Thoracic aorta (tissue), 2 donors: ENCODE measurements at regions not wholly inside any gene's neighbourhood (a gene's known extent, or its start where the extent isn't known, plus 50 kb on each side); places are given as distances from the start of the nearest gene placed in this dataset.
A peak's percentile ranks its signal among the peaks of the same experiment; 100 is the strongest.
"Not testable (repeated sequence)": the region's sequence is repeated elsewhere in the genome, so short reads cannot be mapped to it uniquely, and the experiment has no call there.

ENCODE experiments used
- ATAC-seq: fragments of 150-250 bp; one replicate; pipeline ENCODE4 v1.8.0; 2017; ENCODE audit warnings: low read depth; ENCODE audit not compliant: insufficient number of reproducible peaks, low FRiP score
- DNase-seq: peaks from one replicate; pipeline ENCODE4 v3.0.0-alpha.2; 2020; ENCODE audit warnings: low spot score
- H3K27ac ChIP-seq, 2 donors: fragments of 200-600 bp; sonication (generic); 1 replicate in 1 of 2; 2 replicates in 1 of 2; pipeline ENCODE4 v1.5.1; 2016; ENCODE audit warnings: mild to moderate bottlenecking in 2 of 2, moderate library complexity in 2 of 2
- H3K27me3 ChIP-seq: fragments of 200-600 bp; sonication (generic); replicated peaks from 2 replicates; pipeline ENCODE4 v1.6.0; 2016; ENCODE audit warnings: mild to moderate bottlenecking; ENCODE audit not compliant: insufficient read depth
- H3K36me3 ChIP-seq: fragments of 200-600 bp; sonication (generic); one replicate; pipeline ENCODE4 v1.5.1; 2016
- H3K4me1 ChIP-seq, 2 donors: fragments of 200-600 bp; sonication (generic); 1 replicate in 1 of 2; 2 replicates in 1 of 2; pipeline versions ENCODE4 v1.5.1 to v1.6.0; 2016; ENCODE audit warnings: low read depth in 2 of 2, mild to moderate bottlenecking in 1 of 2; ENCODE audit not compliant: control insufficient read depth in 1 of 2
- H3K4me3 ChIP-seq: fragments of 200-600 bp; sonication (generic); 2 replicates; pipeline ENCODE4 v1.5.1; 2016; ENCODE audit warnings: mild to moderate bottlenecking
- H3K9me3 ChIP-seq: fragments of 200-600 bp; sonication (generic); 2 replicates; pipeline ENCODE4 v1.5.1; 2016
- TF ChIP-seq, protein P1 (sequence below): fragments of 200-600 bp; sonication (generic); IDR thresholded peaks from one replicate; pipeline ENCODE4 v1.5.1; 2019; ENCODE audit warnings: antibody characterized with exemption

DNA sequence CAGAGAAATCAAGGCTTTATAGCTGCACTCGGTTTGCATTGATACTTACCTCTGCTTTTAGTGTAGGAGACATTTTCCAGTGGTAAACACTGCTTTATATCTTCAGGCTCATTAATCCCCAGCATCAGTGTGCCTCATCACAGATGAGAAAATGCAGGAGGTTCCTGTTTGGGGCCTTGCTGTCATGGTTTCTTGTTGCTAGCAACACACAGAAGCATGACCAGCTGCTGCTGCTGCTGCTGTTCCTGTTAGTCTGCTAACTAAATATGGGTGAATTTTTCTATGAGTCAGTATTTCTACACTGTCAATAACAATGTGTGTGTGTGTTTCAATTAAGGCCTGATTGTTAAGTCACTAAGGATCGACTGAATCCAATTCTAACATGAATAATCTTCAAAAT lies 85.8 kb upstream of the RGS1 start:
- TF ChIP-seq, protein P1, sequence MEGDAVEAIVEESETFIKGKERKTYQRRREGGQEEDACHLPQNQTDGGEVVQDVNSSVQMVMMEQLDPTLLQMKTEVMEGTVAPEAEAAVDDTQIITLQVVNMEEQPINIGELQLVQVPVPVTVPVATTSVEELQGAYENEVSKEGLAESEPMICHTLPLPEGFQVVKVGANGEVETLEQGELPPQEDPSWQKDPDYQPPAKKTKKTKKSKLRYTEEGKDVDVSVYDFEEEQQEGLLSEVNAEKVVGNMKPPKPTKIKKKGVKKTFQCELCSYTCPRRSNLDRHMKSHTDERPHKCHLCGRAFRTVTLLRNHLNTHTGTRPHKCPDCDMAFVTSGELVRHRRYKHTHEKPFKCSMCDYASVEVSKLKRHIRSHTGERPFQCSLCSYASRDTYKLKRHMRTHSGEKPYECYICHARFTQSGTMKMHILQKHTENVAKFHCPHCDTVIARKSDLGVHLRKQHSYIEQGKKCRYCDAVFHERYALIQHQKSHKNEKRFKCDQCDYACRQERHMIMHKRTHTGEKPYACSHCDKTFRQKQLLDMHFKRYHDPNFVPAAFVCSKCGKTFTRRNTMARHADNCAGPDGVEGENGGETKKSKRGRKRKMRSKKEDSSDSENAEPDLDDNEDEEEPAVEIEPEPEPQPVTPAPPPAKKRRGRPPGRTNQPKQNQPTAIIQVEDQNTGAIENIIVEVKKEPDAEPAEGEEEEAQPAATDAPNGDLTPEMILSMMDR, result no peak
- peak; percentile 31 for DNase-seq
- ATAC-seq, result peak; percentile 65
- Histone ChIP-seq H3K4me3 (no peak overlapping the region), H3K27me3 (no peaks in the 10 kb centered on the region), H3K36me3 (no peaks in the 10 kb centered on the region), H3K4me1 (peaks cover 16 to 45% of the 10 kb centered on the region in 2 donors), H3K9me3 (no peaks in the 10 kb centered on the region), H3K27ac (peak overlapping the region; percentile 33 to 50)

DNA sequence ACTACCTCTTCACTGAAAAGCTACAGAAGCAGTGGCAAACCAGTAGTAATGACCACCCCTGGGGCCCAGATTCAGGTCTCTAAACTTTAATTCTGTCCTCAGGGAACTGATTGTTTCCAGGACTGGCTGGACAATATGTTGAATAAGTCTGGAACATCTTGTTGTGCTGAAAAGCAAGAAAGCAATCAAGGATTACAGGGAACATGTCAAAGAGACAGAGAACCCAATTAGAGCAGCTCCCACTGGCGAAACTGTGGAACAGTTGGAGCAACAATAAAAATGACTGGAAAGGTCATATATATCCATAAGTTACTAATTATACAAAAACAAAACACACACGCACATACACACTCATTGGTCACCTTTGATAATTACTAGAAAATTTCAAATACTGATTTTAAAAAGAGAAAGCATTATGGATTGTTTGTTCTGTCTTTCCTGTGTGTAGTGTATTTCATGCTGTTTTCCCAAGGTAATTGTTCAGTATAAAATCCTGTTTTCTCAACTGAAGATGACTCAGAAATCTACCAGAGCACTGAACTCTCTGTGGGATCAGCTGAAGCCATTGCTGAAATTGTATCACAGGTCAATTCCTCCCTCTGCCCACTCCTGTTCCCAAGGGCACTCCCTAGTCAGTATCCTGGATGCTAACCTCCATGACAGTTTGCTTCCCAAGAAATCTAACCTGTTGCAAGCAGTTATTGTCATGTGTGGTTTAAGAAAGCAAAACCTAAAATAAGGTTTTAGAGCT lies 83.6 kb upstream of the RGS1 start:
- ATAC-seq (no peak), DNase-seq (no peak)
- Histone ChIP-seq H3K27me3 (no peaks in the 10 kb centered on the region), H3K27ac (no peak overlapping the region), H3K4me3 (no peak overlapping the region), H3K4me1 (peaks cover 15 to 40% of the 10 kb centered on the region in 2 donors), H3K9me3 (no peaks in the 10 kb centered on the region), H3K36me3 (no peaks in the 10 kb centered on the region)
- TF ChIP-seq, protein P1, result no peak

DNA sequence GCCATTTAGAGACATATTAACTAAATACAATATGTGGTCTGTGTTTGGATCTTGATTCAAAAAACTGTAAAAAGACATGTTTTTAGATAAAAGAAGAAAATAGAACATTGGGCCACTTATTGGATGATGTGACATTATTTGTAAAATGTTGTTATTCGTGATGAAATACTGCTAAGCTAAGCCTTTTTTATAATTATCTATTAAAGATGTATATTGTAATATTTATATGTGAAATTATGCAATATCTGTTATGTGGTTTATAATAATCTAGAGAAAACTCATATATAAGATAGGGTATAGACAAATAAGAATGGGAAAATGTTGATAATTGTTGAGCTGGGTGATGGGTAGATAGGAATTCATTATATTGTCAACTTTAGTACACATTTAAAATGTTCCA lies 82.0 kb upstream of the RGS1 start:
- TF ChIP-seq, protein P1, result no peak
- no peaks in the 10 kb centered on the region for H3K27me3 ChIP-seq
- no peak overlapping the region for H3K27ac ChIP-seq
- H3K9me3 ChIP-seq, result no peaks in the 10 kb centered on the region
- peaks cover 15 to 33% of the 10 kb centered on the region in 2 donors for H3K4me1 ChIP-seq
- H3K36me3 ChIP-seq, result no peaks in the 10 kb centered on the region
- ATAC-seq (no peak), DNase-seq (no peak)
- no peak overlapping the region for H3K4me3 ChIP-seq

DNA sequence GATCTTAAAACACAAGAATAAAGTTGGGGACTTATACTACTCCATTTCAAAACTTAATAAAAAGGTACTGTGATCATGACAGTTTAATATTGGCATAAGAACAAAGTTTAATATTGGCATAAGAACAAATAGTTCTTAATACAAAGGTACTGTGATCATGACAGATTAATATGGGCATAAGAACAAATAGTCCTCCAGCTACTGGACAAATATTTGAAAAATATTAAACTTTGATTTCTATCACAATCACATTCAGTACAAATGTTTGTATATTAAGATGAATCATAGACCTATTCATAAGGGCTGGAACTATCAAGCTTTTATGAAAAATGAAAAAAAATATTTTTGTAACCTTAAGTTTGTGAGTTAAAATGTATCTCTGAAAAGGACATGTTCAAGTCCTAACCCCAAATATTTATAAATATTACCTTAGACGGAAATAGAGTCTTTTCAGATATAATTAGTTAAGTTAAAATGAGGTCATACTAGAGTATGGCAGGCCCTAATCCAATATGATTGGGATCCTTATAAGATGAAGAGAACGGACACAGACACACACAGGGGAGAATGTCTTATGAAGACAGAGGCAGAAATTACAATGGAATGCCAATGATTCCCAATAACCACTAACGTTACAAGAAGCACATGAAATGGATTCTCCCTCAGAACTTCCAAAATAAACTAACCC lies 79.1 kb upstream of the RGS1 start:
- TF ChIP-seq, protein P1, result no peak

DNA sequence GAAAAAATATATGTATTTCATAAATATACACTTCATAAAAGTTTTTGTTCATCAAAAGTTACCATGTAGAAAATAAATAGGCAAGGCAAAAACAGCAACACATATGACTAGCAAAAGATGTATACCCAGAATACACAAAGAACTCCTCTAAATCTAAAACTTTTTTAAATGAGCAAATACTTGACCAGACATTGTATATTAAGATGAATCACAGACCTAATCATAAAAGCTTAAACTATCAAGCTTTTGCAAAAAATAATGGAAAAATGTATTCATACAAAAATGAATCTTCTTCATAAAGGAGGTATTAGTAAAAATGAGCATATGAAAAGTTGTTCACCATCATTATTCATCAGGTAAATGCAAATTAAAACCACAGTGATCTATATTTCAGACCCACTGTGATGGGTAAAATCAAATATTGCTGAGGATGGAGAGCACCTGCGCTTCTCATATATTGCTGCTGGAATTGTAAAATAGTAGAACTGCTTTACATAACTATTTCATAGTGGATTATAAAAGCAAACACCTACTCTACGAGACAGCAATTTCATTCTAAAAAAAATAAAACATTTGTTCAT lies 78.3 kb upstream of the RGS1 start:
- no peak for DNase-seq
- no peaks in the 10 kb centered on the region for H3K36me3 ChIP-seq
- peak overlapping the region; percentile 2 to 13 for H3K27ac ChIP-seq
- no peaks in the 10 kb centered on the region for H3K27me3 ChIP-seq
- no peaks in the 10 kb centered on the region for H3K9me3 ChIP-seq
- H3K4me3 ChIP-seq, result no peak overlapping the region
- ATAC-seq, result no peak
- TF ChIP-seq, protein P1, result no peak
- H3K4me1 ChIP-seq, result peaks cover 7 to 15% of the 10 kb centered on the region in 2 donors

More for the DNA sequence above, 79.1 kb upstream of the RGS1 start:
- DNase-seq, result no peak
- peaks cover 7 to 15% of the 10 kb centered on the region in 2 donors for H3K4me1 ChIP-seq
- no peaks in the 10 kb centered on the region for H3K36me3 ChIP-seq
- H3K27me3 ChIP-seq, result no peaks in the 10 kb centered on the region
- ATAC-seq, result no peak
- H3K4me3 ChIP-seq, result no peak overlapping the region
- no peaks in the 10 kb centered on the region for H3K9me3 ChIP-seq
- peak overlapping the region; percentile 2 to 13 for H3K27ac ChIP-seq

DNA sequence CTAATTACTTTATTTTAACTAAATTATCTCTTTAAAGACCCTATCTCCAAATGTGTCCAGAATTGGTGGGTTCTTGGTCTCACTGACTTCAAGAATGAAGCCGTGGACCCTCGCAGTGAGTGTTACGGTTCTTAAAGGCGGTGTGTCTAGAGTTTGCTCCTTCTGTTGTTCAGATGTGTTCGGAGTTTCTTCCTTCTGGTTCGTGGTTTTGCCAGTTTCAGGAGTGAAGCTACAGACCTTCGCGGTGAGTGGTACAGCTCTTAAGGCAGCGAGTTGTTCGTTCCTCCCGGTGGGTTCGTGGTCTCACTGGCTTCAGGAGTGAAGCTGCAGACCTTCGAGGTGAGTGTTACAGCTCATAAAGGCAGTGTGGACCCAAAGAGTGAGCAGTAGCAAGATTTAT lies 77.5 kb upstream of the RGS1 start:
- not testable (repeated sequence) for H3K36me3 ChIP-seq, H3K9me3 ChIP-seq, H3K27ac ChIP-seq, H3K4me3 ChIP-seq, DNase-seq, H3K27me3 ChIP-seq, ATAC-seq
- peaks cover 7 to 15% of the 10 kb centered on the region in 2 donors for H3K4me1 ChIP-seq

DNA sequence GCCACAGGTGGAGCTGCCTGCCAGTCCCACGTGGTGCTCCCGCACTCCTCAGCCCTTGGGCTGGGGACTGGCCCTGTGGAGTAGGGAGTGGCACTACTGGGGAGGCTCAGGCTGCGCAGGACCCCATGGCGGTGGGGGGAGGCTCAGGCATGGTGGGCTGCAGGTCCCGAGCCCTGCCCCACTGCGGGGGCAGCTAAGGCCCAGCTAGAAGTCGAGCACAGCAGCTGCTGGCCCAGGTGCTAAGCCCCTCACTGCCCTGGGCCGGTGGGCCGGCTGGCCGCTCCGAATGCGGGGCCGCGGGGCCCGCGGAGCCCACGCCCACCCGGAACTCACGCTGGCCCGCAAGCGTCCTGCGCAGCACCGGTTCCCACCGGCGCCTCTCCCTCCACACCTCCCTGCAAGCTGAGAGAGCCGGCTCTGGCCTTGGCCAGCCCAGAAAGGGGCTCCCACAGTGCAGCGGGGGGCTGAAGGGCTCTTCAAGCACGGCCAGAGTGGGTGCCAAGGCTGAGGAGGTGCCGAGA lies 76.5 kb upstream of the RGS1 start:
- H3K4me3 ChIP-seq, H3K36me3 ChIP-seq, H3K9me3 ChIP-seq, DNase-seq, H3K27me3 ChIP-seq, H3K27ac ChIP-seq, ATAC-seq: not testable (repeated sequence)
- peaks cover 7 to 15% of the 10 kb centered on the region in 2 donors for H3K4me1 ChIP-seq
